K562 (cell line): ENCODE measurements at regions not wholly inside any gene's neighbourhood (a gene's known extent, or its start where the extent isn't known, plus 50 kb on each side); places are given as distances from the start of the nearest gene placed in this dataset.

ENCODE experiments used
- ATF1 ChIP-seq, 2 experiments: fragments of 450-650 bp in 1 of 2; IDR thresholded peaks; 2 replicates each; pipeline ENCODE4 v1.6.1; 2016; ENCODE audit warnings: missing compliant biosample characterization in 1 of 2, missing genetic modification characterization in 1 of 2
- CBFA2T2 ChIP-seq: fragments of 450-650 bp; conservative IDR thresholded peaks from 2 replicates; pipeline ENCODE4 v1.6.1; 2017; ENCODE audit warnings: mild to moderate bottlenecking
- E2F3 ChIP-seq: fragments of 250-450 bp; sonication (Bioruptor Pico); IDR thresholded peaks from 2 replicates; pipeline ENCODE4 v1.4.0; 2020; ENCODE audit warnings: mild to moderate bottlenecking
- HMGN3 ChIP-seq: IDR thresholded peaks from 2 replicates; pipeline ENCODE4 v1.6.1; 2011; ENCODE audit warnings: borderline replicate concordance, low read depth, mild to moderate bottlenecking, mixed read lengths, low read length; ENCODE audit not compliant: insufficient read length; ENCODE audit errors: extremely low read depth
- HNRNPH1 ChIP-seq: fragments of 200-400 bp; formaldehyde crosslinking; optimal IDR thresholded peaks from 2 replicates; pipeline ENCODE3; 2017; ENCODE audit warnings: low read depth, mild to moderate bottlenecking, low read length, moderate library complexity
- NRF1 ChIP-seq, 2 experiments: fragments of 450-650 bp; IDR thresholded peaks in 1 of 2; conservative IDR thresholded peaks in 1 of 2; 2 replicates each; pipeline ENCODE4 v1.6.1; 2014; ENCODE audit warnings: mild to moderate bottlenecking in 2 of 2
- SMAD3 ChIP-seq: fragments of 450-650 bp; formaldehyde crosslinking; conservative IDR thresholded peaks from 2 replicates; pipeline ENCODE4 v1.4.0; 2020; ENCODE audit warnings: mild to moderate bottlenecking
- TF ChIP-seq, protein P1 (sequence below): fragments of 450-650 bp; formaldehyde crosslinking; IDR thresholded peaks from 2 replicates; pipeline ENCODE4 v1.4.0; 2020; ENCODE audit warnings: mild to moderate bottlenecking, moderate library complexity
- TF ChIP-seq, protein P2 (sequence below): fragments of 250-450 bp; sonication (Bioruptor Pico); IDR thresholded peaks from 2 replicates; pipeline ENCODE4 v1.4.0; 2020; ENCODE audit warnings: borderline replicate concordance
- TF ChIP-seq, protein P3 (sequence below): fragments of 450-650 bp; formaldehyde crosslinking; conservative IDR thresholded peaks from 2 replicates; pipeline ENCODE4 v1.4.0; 2022; ENCODE audit warnings: mild to moderate bottlenecking, missing genetic modification characterization
- TF ChIP-seq, protein P4 (sequence below): fragments of 200-800 bp; sonication (Bioruptor generic); IDR thresholded peaks from 2 replicates; pipeline ENCODE4 v1.6.1; 2017; ENCODE audit warnings: missing genetic modification characterization, missing compliant biosample characterization

DNA sequence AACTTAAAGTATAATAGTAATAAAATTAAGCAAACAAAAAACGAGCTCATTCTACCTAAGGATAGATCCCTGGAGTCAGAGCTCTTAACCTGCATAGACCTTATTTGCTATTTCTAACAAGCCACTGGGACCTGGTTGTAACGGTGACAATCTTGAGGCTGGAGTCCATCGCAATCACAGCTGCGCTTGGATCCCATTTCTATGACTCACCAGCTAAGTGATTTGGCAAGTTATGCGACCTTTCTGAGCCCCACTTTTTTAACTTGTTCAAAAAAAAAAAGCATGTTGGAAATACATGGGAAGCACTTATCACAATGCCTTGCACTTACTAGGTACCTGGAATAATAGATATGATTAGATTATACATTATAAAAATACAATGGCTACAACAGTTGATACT, 389.5 kb upstream of the CDH4 start (continued):
- TF ChIP-seq HNRNPH1 (no peak), SMAD3 (no peak), ATF1 (CRISPR knock-in tag; IDR thresholded peaks at IDR 0.05) (no peak), ATF1 (tag; IDR thresholded peaks at IDR 0.05) (no peak), HMGN3 (no peak), E2F3 (CRISPR knock-in tag) (no peak), NRF1 (conservative IDR thresholded peaks at IDR 0.05 in 1 of 2, IDR thresholded peaks at IDR 0.05 in 1 of 2) (no peak), CBFA2T2 (no peak)
- TF ChIP-seq, protein P1, sequence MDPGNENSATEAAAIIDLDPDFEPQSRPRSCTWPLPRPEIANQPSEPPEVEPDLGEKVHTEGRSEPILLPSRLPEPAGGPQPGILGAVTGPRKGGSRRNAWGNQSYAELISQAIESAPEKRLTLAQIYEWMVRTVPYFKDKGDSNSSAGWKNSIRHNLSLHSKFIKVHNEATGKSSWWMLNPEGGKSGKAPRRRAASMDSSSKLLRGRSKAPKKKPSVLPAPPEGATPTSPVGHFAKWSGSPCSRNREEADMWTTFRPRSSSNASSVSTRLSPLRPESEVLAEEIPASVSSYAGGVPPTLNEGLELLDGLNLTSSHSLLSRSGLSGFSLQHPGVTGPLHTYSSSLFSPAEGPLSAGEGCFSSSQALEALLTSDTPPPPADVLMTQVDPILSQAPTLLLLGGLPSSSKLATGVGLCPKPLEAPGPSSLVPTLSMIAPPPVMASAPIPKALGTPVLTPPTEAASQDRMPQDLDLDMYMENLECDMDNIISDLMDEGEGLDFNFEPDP (CRISPR knock-in tag) = no peak
- TF ChIP-seq, protein P2, sequence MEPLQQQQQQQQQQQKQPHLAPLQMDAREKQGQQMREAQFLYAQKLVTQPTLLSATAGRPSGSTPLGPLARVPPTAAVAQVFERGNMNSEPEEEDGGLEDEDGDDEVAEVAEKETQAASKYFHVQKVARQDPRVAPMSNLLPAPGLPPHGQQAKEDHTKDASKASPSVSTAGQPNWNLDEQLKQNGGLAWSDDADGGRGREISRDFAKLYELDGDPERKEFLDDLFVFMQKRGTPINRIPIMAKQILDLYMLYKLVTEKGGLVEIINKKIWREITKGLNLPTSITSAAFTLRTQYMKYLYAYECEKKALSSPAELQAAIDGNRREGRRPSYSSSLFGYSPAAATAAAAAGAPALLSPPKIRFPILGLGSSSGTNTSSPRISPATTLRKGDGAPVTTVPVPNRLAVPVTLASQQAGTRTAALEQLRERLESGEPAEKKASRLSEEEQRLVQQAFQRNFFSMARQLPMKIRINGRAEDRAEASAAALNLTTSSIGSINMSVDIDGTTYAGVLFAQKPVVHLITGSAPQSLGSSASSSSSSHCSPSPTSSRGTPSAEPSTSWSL = no peak
- TF ChIP-seq, protein P3, sequence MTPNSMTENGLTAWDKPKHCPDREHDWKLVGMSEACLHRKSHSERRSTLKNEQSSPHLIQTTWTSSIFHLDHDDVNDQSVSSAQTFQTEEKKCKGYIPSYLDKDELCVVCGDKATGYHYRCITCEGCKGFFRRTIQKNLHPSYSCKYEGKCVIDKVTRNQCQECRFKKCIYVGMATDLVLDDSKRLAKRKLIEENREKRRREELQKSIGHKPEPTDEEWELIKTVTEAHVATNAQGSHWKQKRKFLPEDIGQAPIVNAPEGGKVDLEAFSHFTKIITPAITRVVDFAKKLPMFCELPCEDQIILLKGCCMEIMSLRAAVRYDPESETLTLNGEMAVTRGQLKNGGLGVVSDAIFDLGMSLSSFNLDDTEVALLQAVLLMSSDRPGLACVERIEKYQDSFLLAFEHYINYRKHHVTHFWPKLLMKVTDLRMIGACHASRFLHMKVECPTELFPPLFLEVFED (CRISPR knock-in tag) = no peak
- TF ChIP-seq, protein P4, sequence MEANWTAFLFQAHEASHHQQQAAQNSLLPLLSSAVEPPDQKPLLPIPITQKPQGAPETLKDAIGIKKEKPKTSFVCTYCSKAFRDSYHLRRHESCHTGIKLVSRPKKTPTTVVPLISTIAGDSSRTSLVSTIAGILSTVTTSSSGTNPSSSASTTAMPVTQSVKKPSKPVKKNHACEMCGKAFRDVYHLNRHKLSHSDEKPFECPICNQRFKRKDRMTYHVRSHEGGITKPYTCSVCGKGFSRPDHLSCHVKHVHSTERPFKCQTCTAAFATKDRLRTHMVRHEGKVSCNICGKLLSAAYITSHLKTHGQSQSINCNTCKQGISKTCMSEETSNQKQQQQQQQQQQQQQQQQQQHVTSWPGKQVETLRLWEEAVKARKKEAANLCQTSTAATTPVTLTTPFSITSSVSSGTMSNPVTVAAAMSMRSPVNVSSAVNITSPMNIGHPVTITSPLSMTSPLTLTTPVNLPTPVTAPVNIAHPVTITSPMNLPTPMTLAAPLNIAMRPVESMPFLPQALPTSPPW (CRISPR knock-in tag) = no peak
